ENCODE measurements at regions not wholly inside any gene's neighbourhood (a gene's known extent, or its start where the extent isn't known, plus 50 kb on each side); places are given as distances from the start of the nearest gene placed in this dataset.

- DNase-seq (ENCODE audit: low read depth in 4 of 4, low spot score in 3 of 4): no peak
Observed at GRCh38 chr18:38586327-38586726, 1020.7 kb upstream of the CELF4 start.

DNA sequence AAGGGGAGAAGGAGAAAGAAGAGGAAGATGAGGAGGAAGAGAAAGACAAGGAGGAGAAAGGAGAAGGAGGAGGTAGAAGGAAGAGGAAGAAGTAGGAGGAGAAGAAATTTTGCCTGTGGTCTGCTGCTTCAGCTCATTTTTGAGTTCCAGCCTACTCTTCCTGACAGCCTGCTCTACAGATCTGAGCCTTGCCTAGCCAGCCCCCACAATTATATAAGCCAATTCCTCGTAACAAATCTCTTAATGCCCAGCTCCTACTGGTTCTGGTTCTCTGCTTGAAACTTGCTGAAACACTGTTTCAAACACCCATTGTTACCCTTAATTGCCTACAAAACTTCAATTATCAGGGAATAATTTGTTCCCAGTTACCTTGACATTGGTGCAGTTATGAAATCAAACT is 1014.2 kb upstream of the CELF4 start:
- DNase-seq (ENCODE audit: low read depth in 4 of 4, low spot score in 3 of 4): no peak

DNA sequence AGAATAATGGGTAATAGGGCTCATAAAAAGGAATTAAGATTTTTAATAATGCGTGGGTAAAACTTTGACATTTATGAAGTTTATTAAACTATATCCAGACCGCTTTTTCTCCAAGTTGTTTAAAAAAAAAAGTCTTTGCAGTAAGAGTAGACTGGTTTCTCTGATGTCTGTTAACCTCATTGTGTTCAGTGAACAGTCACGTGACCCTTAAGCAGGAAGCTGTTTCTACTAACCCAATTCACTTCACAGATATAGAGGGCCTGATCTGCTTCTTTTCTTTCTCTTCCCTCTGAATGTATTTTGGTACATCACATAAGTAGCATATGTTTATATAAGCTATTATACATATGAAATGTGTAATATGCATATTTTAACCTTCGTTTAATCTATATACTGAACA is 1011.3 kb upstream of the CELF4 start:
- no peak for DNase-seq (ENCODE audit: low read depth in 4 of 4, low spot score in 3 of 4)

GRCh38 chr18:38576349-38576748 is 1010.8 kb upstream of the CELF4 start:
- no peak for DNase-seq (ENCODE audit: low read depth in 4 of 4, low spot score in 3 of 4)

GRCh38 chr18:38575648-38576047 is 1010.0 kb upstream of the CELF4 start:
- DNase-seq (ENCODE audit: low read depth in 4 of 4, low spot score in 3 of 4): no peak

DNA sequence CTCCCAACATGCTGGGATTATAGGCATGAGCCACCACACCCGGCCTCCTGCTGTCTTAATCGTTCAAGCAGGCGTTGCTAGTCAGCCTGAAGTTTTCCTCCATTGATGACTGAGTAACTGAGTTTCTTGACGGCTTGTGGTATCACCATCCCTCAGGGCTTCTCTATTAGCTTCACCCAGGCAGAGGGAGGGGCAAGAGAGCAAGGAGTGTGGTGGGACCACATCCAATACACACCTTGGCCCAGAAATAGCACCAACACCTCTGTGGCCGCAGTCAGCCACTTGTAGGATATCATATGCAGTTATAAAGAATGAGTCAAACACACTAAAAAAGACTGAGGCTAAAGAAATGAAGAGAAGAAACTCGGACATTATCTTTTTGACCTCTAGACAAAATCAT is 1009.4 kb upstream of the CELF4 start:
- DNase-seq (ENCODE audit: low read depth in 4 of 4, low spot score in 3 of 4): no peak

DNA sequence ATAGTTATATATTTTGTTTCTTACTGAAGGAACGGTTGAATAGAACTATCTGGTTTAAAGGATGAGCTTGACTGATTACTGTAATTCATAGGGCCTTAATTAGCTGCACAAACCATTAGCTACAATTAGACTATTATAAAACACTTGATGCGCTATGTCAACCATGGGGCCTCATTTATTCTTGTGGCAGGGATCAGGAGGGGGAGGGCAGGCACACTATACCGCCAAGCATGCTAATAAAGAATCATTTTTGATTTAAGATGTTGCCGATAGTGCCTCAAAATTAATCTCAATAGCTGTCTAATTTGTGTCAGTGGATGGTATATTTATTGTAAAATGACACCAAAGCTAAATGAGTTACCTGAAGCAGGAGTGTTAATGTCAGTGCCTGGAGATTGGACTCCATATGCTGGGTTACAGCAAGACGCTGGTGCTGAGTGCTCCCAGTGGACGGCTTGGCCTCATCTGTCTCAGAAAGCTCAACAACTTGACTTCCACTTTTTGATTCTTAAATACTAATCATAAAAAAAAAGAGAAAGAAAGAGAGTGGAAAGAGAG is 1007.0 kb upstream of the CELF4 start:
- no peak for DNase-seq (ENCODE audit: low read depth in 4 of 4, low spot score in 3 of 4)

GRCh38 chr18:38571651-38572050 is 1006.1 kb upstream of the CELF4 start:
- DNase-seq (ENCODE audit: low read depth in 4 of 4, low spot score in 3 of 4): no peak

DNA sequence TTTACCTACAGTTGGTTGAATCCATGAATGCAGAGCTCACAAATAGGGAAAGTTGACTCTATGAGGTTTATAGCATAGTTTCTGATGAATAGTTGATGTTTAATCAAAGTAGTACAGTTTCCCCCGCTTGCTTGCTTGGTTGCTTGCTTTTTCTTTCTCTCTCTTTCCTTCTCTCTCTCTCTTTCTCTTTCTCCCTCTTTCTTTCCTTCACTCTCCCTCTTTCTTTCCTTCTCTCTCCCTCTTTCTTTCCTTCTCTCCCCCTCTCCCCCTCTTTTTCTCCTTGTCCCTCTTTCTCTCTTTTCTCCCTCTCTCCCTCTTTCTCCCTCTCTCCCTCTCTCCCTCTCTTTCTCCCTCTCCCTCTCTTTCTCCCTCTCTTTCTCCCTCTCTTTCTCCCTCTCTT is 999.9 kb upstream of the CELF4 start:
- DNase-seq (ENCODE audit: low read depth in 4 of 4, low spot score in 3 of 4): no peak

- no peak for DNase-seq (ENCODE audit: low read depth in 4 of 4, low spot score in 3 of 4)
Observed at GRCh38 chr18:38563396-38563980, 997.9 kb upstream of the CELF4 start.

- DNase-seq (ENCODE audit: low read depth in 4 of 4, low spot score in 3 of 4): no peak
Observed at GRCh38 chr18:38557006-38557405, 991.4 kb upstream of the CELF4 start.

DNA sequence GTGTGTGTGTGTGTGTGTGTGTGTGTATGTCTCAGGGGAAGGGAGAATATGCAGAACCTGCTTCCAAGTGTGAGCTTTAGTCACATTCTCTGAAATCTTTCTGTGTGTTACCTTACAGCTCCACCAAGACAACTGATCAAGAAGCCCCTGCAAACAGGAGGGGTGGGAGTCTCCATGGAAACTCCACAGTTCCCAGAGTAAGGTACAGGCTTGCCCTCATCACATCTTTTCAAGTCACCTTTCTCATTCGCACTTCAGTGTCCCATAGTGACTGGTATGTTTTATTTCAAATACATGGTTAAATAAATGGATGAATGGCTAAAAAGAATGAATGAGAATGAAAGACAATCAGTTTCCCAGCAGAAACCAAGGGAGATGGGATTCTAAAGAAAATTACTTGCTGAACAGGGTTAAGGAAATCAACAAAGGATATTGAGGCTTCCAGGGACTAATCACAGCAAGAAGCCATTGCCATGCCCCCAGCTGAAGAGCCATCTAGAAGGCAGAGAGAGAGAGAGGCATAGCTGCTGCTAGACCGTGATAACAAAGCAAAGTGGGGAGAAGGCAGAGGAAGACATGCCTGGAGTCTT is 987.2 kb upstream of the CELF4 start:
- DNase-seq (ENCODE audit: low read depth in 4 of 4, low spot score in 3 of 4): no peak

DNA sequence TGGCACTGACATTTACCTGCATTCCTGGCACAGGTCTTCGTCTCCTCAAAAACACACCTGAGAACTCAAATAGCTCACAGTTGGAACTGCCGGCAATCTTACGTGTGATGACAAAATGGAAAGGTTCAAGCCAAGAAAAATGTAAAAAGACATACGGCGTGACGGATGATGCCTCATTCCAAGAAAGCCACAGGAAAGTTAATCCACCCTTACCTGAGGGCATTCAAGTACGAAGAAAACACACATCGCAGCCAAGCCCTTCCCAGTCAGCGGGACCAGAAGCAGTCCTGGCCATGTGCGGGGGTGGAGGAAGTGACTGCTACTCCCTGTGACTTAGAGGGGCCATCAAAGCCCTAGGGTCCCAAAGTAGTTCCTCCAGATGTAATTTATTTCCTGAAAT is 986.3 kb upstream of the CELF4 start:
- no peak for DNase-seq (ENCODE audit: low read depth in 4 of 4, low spot score in 3 of 4)

- no peak for DNase-seq (ENCODE audit: low read depth in 4 of 4, low spot score in 3 of 4)
Observed at GRCh38 chr18:38545071-38545470, 979.5 kb upstream of the CELF4 start.

- no peak for DNase-seq (ENCODE audit: low read depth in 4 of 4, low spot score in 3 of 4)
Observed at GRCh38 chr18:38539856-38540255, 974.3 kb upstream of the CELF4 start.

DNA sequence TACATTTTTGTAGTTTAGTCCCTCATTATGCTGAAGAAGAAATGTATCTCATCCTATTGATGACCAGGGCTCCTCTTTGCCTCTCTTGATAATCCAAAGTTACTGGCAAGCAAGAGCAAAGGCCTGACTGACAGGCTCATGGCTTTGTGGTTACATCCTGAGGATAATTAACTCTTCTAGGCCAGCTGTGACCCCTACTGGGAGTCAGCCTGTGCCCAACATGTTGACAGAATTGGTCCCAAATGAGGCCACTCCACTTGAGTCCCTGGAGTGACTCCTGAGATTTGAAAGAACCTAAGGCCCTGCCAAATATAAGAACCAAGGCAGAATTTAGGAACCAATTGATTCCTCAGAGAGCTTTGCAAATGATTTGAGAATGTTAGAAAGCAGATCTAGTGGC is 973.8 kb upstream of the CELF4 start:
- no peak for DNase-seq (ENCODE audit: low read depth in 4 of 4, low spot score in 3 of 4)

- DNase-seq (ENCODE audit: low read depth in 4 of 4, low spot score in 3 of 4): no peak
Observed at GRCh38 chr18:38534073-38534472, 968.5 kb upstream of the CELF4 start.

- no peak for DNase-seq (ENCODE audit: low read depth in 4 of 4, low spot score in 3 of 4)
Observed at GRCh38 chr18:38526922-38527321, 961.3 kb upstream of the CELF4 start.

DNA sequence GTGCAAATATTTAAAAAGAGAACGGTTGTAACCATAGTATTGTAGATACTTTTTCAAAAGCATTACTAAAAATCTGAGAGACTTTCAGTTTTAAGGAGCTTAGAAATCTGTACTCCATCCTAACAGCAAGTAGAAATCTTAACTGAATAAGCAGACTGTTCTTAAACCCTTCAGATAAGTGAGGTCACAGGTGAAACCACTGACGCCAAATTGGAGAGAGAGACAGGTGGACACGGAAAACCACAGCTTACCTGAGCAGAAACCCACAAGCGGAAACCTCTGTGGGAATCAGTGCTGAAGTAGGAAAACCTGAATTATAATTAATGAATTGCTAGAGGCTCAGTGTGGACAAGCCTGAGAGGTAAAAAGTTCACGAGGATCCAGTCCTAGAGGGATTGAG is 959.4 kb upstream of the CELF4 start:
- no peak for DNase-seq (ENCODE audit: low read depth in 4 of 4, low spot score in 3 of 4)

DNA sequence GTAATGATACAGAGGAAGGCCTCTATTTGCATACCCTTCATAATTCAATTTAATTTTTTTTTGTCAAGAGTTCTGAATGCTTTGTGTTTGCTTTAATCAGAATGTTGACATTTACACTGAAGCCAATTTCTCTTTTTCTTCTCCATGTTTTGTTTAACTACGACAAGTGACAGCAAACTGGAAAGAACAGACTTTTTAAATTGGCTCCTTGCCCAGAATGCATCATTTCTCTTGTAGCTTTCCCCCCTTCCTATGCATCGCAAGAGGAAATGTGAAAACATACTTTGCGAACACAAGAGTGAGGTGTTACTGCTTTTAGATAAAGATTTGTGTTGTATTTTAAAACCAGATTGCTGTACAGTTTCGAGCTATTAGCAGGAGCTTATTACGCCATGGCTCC is 955.2 kb upstream of the CELF4 start:
- DNase-seq (ENCODE audit: low read depth in 4 of 4, low spot score in 3 of 4): peak; percentile 33 to 49 (median 39)

DNA sequence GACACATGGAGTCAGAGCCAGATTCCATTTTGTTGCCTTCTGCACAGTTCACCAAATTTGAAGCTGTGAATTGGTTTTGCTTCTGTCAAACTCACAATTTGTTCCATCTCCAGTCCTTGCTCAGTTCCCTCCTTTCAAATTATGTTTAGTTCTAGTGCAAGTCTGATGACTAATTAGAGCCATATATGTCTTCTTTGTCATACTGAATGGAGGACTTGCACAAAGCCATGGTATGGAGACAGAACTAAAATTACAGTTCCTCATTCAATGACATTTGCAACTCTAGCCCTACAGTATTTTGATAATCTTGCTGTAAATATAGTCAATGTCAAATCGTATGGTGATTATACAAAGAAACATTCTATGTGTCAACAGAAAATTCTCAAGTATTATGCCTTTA is 936.9 kb upstream of the CELF4 start:
- DNase-seq (ENCODE audit: low read depth in 4 of 4, low spot score in 3 of 4): no peak

- no peak for DNase-seq (ENCODE audit: low read depth in 4 of 4, low spot score in 3 of 4)
Observed at GRCh38 chr18:38497266-38497665, 931.7 kb upstream of the CELF4 start.
